NCI-H2196 (cell line): ENCODE measurements at regions not wholly inside any gene's neighbourhood (a gene's known extent, or its start where the extent isn't known, plus 50 kb on each side); places are given as distances from the start of the nearest gene placed in this dataset.
A peak's percentile ranks its signal among the peaks of the same experiment; 100 is the strongest.

Source experiments
- DNase-seq: peaks from one replicate; lab custom pipeline; 2025; ENCODE audit not compliant: unreplicated experiment; lab: John Stamatoyannopoulos, UW

- DNase-seq: peak; percentile 15
These were observed 56.4 kb upstream of the USP44 start for GRCh38 chr12:95607642-95608041.

DNA sequence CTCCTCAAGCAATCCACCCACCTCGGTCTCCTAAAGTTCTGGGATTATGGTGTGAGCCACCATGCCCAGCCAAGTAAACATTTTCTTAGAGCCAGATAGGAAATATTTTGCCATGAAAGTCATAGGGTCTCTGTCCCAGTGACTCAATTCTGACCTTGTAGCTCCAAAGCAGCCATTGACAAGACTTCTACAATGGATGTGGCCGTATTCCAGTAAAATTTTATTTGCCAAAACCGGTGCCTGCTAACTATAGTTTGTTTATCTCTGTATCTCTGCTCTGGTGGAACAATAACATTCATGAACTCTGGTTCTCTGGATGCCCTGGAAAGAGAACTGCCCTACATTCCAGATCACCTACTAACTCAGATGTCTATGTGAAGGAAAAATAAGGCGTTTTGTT lies 54.6 kb upstream of the USP44 start:
- no peak for DNase-seq

DNA sequence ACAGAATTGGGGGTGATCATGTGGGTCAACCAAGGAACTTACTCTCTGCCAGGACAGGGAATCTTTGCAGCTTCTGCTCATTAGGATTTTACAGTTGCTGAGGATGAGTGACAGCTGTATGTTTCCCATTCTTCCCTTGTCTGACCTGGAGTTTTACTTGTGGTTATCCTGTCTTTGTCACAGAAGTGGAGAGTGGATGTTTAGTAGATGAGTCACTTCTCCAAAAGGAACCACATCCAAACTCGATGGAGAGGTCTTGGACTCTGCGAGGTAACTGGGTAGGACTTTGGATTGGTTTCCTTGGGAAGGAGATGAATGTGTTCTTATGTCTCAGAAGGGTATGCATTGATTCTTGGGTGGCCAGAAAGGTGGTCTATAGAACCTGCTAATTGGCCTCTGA lies 53.8 kb upstream of the USP44 start:
- DNase-seq: no peak

DNA sequence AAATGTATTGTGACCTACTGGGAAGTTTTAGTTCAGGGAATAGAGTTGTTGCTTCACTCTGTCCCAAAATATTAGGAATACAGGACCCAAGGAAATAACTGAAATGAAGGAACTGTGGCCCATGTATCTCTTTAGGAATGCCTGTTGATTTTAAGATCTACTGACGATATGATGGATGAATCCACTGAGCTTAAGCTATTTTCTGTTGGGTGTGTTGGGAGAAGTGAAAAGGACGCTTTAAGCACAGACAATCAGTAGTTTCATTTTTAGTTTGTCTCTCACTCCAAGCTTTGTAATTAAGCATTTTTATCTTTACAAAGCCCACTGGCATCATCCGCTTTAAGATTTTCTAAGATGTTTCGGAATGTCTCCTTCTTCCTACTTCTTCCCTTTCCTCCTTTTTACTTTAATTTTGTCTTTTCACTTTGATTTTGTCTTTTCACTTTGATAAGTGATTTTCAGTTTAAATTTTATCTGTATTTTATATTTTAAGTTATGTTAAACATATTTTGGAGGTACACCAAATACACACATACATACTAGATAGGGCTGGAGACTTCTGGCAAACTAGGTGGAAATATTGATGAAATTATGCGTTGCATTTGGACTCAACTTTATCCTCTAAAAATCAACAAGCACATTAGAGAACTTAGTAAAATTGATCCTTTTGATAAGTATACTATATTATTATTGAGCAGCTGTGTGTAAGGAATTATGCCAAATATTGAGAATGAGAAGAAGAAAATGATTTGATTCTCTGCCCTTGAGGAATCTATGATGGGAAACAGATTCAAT lies 52.3 kb upstream of the USP44 start:
- no peak for DNase-seq

DNA sequence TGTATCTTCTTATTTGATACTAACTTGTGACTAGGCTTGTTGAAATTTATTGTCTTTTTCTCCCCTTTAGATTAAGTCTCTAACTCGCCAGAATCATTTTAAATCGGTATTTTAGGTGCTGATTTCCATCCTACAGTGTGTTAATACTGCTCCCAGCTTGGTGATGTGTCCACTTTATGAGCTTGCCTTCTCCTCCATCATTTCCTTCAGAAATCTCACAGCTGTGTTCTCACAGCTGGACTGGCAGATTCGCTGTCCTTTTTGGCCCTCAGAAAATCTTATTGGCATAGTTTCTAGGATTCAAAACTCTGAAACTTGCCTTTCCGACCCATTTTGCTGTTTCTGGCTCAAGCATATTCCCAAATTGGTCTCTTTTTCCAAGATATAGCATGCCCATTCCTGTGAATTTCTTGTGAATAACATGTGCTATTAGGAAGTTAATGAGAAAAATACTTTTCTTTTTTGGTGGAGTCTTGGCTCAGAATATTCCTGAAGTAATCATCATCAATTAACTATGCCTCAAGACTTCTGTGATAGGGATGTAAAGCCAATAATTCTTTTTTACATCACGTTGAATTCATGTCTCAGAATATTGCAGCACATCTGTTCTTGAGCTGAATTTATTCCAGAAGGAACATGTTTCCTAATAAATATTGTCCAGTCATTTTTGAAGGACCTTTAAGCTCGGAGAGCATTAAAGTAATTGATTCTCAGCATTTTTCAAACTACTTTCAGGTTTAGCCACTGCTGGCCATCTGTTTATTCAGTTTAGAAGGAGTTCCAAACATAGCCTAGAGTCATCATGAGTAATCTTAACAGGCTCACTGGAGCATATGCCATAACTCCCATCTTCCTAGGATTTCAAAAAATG lies 50.0 kb upstream of the USP44 start:
- no peak for DNase-seq
